ENCODE measurements at regions not wholly inside any gene's neighbourhood (a gene's known extent, or its start where the extent isn't known, plus 50 kb on each side); places are given as distances from the start of the nearest gene placed in this dataset.

DNA sequence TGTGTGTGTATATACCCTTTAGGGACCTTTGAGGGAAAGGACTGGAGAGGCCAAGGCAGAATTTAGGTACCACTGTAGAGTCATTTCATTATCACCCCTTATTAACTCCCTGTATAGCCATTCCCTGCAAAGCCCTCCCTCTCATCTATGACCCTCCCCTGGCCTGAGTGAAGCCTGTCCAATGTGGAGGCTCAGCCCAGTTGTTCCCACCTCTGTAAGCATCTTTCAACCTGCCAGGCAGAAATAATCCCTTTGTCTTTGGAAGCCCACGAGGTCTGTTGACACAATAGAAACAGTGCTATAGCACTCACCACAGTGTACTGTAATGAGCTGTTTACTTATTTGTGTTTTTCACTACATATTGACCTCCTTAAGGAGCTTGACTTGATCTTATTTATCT, 88.5 kb upstream of the SEMA6A start:
- no peak overlapping the region for H3K27ac ChIP-seq
- TF ChIP-seq, protein P1, sequence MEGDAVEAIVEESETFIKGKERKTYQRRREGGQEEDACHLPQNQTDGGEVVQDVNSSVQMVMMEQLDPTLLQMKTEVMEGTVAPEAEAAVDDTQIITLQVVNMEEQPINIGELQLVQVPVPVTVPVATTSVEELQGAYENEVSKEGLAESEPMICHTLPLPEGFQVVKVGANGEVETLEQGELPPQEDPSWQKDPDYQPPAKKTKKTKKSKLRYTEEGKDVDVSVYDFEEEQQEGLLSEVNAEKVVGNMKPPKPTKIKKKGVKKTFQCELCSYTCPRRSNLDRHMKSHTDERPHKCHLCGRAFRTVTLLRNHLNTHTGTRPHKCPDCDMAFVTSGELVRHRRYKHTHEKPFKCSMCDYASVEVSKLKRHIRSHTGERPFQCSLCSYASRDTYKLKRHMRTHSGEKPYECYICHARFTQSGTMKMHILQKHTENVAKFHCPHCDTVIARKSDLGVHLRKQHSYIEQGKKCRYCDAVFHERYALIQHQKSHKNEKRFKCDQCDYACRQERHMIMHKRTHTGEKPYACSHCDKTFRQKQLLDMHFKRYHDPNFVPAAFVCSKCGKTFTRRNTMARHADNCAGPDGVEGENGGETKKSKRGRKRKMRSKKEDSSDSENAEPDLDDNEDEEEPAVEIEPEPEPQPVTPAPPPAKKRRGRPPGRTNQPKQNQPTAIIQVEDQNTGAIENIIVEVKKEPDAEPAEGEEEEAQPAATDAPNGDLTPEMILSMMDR (IDR thresholded peaks at IDR 0.05) = no peak
- no peak for TF ChIP-seq ZFX (IDR thresholded peaks at IDR 0.05; ENCODE audit: borderline replicate concordance)

DNA sequence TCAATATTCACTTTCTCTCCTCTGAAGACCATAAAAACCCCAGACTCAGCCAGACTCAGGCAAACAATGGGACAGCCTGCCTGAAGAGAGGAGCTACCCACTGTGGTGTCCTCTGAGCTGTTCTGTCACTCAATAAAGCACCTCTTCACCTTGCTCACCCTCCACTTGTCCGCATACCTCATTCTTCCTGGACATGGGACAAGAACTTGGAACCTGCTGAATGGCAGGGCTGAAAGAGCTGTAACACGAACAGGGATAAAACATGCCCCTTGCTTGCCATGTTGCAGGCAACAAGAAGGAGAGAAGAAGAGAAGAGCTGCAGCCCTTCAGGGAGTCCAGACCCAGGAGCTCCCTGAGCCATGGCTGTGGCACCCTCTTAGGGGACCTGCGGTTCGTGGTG, 86.8 kb upstream of the SEMA6A start:
- no peak for TF ChIP-seq ZFX (IDR thresholded peaks at IDR 0.05; ENCODE audit: borderline replicate concordance)
- TF ChIP-seq, protein P1 (IDR thresholded peaks at IDR 0.05) = no peak
- H3K27ac ChIP-seq = no peak overlapping the region

DNA sequence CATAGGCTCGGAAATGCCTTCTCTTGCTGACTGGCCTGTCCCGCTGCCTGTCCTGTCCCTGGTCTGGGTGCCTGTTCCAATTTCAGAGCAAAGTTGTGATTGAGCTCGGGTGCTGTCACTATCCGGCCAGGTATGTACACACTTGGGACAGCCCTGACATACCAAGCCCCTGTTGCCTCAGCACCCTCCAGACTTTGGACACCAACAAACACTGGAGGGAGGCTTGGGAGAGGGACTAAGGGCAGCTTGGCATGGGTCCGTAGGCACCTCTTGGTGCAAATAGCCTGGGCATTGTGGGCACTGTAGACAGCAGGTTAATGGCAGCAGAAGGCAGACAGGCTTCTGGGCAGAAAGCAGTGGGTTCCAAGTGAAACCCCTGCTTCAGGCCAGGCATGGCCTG, 86.3 kb upstream of the SEMA6A start:
- TF ChIP-seq, protein P1 (IDR thresholded peaks at IDR 0.05) = no peak
- no peak for TF ChIP-seq ZFX (IDR thresholded peaks at IDR 0.05; ENCODE audit: borderline replicate concordance)
- no peak overlapping the region for H3K27ac ChIP-seq

DNA sequence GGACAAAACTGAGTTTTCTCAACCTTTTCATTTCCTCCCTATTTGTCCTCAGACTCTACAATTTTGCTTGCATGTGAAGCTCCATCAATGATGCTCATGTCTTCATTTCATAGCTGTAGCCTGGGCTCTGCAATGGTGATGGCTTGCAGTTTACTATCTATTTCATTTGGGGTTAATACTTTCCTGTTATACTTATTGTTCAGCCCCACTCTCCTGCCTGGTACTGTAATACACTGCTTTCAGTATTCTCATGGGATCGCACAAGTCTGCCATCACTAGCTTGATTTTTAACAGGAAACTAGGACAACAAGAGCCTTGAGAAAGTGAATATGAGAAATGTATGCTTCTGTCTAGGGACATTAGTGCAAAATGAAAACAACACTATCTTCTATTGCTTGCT, 84.2 kb upstream of the SEMA6A start:
- TF ChIP-seq ZFX (IDR thresholded peaks at IDR 0.05; ENCODE audit: borderline replicate concordance) = no peak
- TF ChIP-seq, protein P1 (IDR thresholded peaks at IDR 0.05) = no peak
- H3K27ac ChIP-seq = no peak overlapping the region

DNA sequence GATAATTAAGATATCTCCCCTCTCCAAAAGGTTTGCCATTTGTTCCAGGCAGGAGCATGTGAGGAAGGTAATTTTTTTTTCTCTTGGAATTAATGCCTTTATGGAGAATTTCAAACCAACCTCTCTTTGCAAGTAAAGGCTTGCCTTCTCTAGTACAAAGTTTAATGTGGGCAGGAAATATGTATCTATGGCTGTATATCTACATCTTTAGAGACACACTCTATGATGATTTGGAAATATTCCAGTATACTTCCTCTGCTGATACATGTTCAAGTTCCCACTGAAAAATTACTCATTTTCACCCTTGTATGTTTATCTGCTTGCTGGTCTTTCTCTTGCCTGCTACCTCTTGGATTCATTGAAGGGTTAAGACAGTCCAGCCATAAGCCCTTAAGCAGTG, 83.5 kb upstream of the SEMA6A start:
- no peak for TF ChIP-seq ZFX (IDR thresholded peaks at IDR 0.05; ENCODE audit: borderline replicate concordance)
- TF ChIP-seq, protein P1 (IDR thresholded peaks at IDR 0.05) = no peak
- H3K27ac ChIP-seq = no peak overlapping the region

DNA sequence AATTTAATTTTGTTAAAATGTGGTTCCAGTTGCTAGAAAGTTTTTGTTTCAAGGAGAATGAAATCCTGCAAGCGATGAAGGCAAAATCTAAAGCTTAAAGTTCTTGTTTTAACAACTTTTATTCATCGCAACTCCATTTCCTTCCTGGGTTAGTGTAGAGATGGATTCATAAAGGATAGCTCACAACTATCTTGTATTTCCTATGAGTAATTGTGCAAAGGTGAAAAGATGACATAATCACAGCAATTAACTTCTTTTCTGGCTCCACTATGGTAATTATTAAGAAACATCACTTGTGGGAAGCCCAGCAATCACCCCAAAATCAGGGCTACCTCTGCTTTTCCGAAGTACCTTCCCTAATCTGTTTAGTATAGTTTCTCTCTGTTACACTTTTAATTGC, 80.8 kb upstream of the SEMA6A start:
- TF ChIP-seq ZFX (IDR thresholded peaks at IDR 0.05; ENCODE audit: borderline replicate concordance) = no peak
- TF ChIP-seq, protein P1 (IDR thresholded peaks at IDR 0.05) = no peak
- H3K27ac ChIP-seq = no peak overlapping the region

DNA sequence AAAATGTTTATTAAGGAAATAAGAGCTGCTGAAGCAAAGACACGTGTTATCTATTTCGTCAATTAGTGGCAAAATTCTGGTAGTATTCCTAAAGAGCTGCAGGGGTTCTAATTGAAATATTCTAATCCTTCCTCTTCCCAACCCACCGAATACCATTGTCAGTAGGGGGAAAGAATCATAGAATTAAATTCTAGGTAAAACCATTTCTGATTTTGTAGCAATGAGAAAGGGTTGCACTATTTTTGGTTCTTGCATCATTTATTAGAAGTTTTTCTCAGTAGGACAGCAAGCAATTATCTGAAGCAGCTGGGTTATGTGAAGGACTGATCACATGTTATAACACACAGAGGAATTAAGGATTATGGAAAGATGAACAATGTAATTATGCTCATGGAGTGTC, 80.3 kb upstream of the SEMA6A start:
- TF ChIP-seq ZFX (IDR thresholded peaks at IDR 0.05; ENCODE audit: borderline replicate concordance) = no peak
- TF ChIP-seq, protein P1 (IDR thresholded peaks at IDR 0.05) = no peak
- H3K27ac ChIP-seq = no peak overlapping the region

Data from 22Rv1 (cell line).